Osteocyte (in vitro differentiated cells): ENCODE measurements at regions not wholly inside any gene's neighbourhood (a gene's known extent, or its start where the extent isn't known, plus 50 kb on each side); places are given as distances from the start of the nearest gene placed in this dataset.

ENCODE experiments used
- DNase-seq: peaks from one replicate; pipeline ENCODE4 v3.0.0; 2021; ENCODE audit warnings: mixed read lengths; ENCODE audit not compliant: unreplicated experiment; ENCODE audit errors: extremely low spot score
- H3K27ac Mint-ChIP-seq: one replicate; pipeline ENCODE4 v1.8.0; 2021; ENCODE audit warnings: mild to moderate bottlenecking, mixed read lengths; ENCODE audit not compliant: unreplicated experiment
- H3K27me3 Mint-ChIP-seq: one replicate; pipeline ENCODE4 v1.8.0; 2021; ENCODE audit warnings: mixed read lengths; ENCODE audit not compliant: unreplicated experiment
- H3K36me3 Mint-ChIP-seq: one replicate; pipeline ENCODE4 v1.8.0; 2021; ENCODE audit warnings: mixed read lengths; ENCODE audit not compliant: unreplicated experiment
- H3K4me1 Mint-ChIP-seq: one replicate; pipeline ENCODE4 v1.8.0; 2021; ENCODE audit warnings: mixed read lengths; ENCODE audit not compliant: unreplicated experiment
- H3K4me3 Mint-ChIP-seq: one replicate; pipeline ENCODE4 v1.8.0; 2021; ENCODE audit warnings: mild to moderate bottlenecking, moderate library complexity, mixed read lengths; ENCODE audit not compliant: unreplicated experiment
- H3K9me3 Mint-ChIP-seq: one replicate; pipeline ENCODE4 v1.8.0; 2021; ENCODE audit warnings: mixed read lengths; ENCODE audit not compliant: unreplicated experiment
- TF ChIP-seq, protein P1 (sequence below): fragments of 200-600 bp; sonication (generic); IDR thresholded peaks from 2 replicates; pipeline ENCODE4 v1.5.0; 2021; ENCODE audit warnings: antibody characterized with exemption, mild to moderate bottlenecking, moderate library complexity

- Mint-ChIP-seq H3K4me1 (peaks cover 8% of the 10 kb centered on the region), H3K27ac (no peak overlapping the region), H3K4me3 (no peak overlapping the region), H3K27me3 (no peaks in the 10 kb centered on the region), H3K9me3 (no peaks in the 10 kb centered on the region), H3K36me3 (no peaks in the 10 kb centered on the region)
- TF ChIP-seq, protein P1, sequence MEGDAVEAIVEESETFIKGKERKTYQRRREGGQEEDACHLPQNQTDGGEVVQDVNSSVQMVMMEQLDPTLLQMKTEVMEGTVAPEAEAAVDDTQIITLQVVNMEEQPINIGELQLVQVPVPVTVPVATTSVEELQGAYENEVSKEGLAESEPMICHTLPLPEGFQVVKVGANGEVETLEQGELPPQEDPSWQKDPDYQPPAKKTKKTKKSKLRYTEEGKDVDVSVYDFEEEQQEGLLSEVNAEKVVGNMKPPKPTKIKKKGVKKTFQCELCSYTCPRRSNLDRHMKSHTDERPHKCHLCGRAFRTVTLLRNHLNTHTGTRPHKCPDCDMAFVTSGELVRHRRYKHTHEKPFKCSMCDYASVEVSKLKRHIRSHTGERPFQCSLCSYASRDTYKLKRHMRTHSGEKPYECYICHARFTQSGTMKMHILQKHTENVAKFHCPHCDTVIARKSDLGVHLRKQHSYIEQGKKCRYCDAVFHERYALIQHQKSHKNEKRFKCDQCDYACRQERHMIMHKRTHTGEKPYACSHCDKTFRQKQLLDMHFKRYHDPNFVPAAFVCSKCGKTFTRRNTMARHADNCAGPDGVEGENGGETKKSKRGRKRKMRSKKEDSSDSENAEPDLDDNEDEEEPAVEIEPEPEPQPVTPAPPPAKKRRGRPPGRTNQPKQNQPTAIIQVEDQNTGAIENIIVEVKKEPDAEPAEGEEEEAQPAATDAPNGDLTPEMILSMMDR: no peak
- DNase-seq: no peak
Measured at GRCh38 chr15:101565377-101565776, 75.9 kb upstream of the PCSK6 start.

DNA sequence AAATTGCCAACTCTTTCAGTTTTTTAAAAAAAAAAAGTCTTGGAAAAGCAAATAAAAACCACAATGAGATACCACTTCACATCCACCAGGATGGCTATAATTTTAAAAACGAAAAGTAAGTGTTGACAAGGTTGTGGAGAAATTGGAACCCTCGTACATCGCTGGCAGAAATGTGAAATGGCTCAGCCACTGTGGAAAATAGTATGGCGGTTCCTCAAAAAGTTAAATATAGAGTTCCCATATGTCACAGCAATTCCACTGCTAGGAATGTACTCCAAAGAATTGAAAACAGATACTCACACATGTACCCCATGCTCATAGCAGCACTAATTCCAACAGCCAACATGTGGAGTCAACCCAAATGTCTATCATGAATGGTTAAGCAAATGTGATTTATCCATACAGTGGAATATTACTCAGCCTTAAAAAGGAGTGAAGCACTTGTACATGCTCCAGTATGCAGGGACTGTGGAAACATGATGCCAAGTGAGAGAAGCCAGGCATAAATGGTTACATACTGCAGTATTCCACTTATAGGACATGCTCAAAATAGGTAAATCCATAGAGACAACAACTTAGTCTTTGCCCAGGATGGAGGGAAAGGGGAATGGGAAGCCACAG, 73.8 kb upstream of the PCSK6 start:
- no peak for DNase-seq
- TF ChIP-seq, protein P1: no peak
- Mint-ChIP-seq H3K27me3 (peaks cover 12% of the 10 kb centered on the region), H3K9me3 (no peaks in the 10 kb centered on the region), H3K36me3 (no peaks in the 10 kb centered on the region), H3K4me1 (peaks cover 2% of the 10 kb centered on the region), H3K27ac (no peak overlapping the region), H3K4me3 (no peak overlapping the region)

DNA sequence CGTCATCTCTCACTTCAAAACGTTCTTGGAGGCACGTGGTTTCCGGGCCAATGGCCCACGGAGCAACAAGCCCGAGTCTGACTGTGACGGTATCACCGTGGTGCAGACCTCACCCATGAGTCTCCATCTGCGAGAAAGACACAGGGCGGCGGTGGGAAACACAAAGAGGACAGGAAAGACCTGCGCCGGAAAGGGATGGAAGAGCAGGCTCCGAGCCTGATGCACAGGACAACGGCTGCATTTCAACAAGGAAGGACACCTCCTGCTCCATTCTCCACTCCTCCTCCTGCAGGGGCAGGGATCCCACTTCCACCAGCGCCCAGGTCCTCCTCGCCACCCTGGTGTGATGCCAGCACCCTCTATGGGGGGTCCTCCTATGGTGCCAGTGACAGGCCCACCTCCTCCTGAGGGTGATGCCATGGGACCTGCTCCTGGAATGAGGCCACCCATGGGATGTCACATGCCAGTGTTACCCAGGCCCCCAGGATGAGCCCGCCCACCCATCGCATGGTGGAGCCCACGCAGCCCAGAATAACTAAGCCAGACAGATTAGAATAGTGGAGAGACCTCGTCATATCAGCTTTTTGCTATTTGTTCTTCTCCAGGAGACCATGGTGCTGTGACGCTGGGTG, 73.0 kb upstream of the PCSK6 start:
- DNase-seq: no peak
- H3K27me3 Mint-ChIP-seq: peaks cover 12% of the 10 kb centered on the region
- no peaks in the 10 kb centered on the region for H3K36me3 Mint-ChIP-seq
- H3K27ac Mint-ChIP-seq: no peak overlapping the region
- H3K4me3 Mint-ChIP-seq: no peak overlapping the region
- no peaks in the 10 kb centered on the region for H3K4me1 Mint-ChIP-seq
- no peaks in the 10 kb centered on the region for H3K9me3 Mint-ChIP-seq
- TF ChIP-seq, protein P1: no peak

GRCh38 chr15:101561584-101561906, 72.0 kb upstream of the PCSK6 start:
- TF ChIP-seq, protein P1: no peak
- Mint-ChIP-seq H3K9me3 (no peaks in the 10 kb centered on the region), H3K4me3 (no peak overlapping the region), H3K27me3 (peaks cover 12% of the 10 kb centered on the region), H3K4me1 (no peaks in the 10 kb centered on the region), H3K36me3 (no peaks in the 10 kb centered on the region), H3K27ac (no peak overlapping the region)
- DNase-seq: no peak

- no peaks in the 10 kb centered on the region for H3K9me3 Mint-ChIP-seq
- TF ChIP-seq, protein P1: no peak
- no peak overlapping the region for H3K27ac Mint-ChIP-seq
Measured at GRCh38 chr15:101560722-101561583, 71.4 kb upstream of the PCSK6 start.

More at GRCh38 chr15:101560722-101561583, 71.4 kb upstream of the PCSK6 start:
- H3K4me1 Mint-ChIP-seq: no peaks in the 10 kb centered on the region
- DNase-seq: no peak
- peaks cover 12% of the 10 kb centered on the region for H3K27me3 Mint-ChIP-seq
- H3K36me3 Mint-ChIP-seq: no peaks in the 10 kb centered on the region
- no peak overlapping the region for H3K4me3 Mint-ChIP-seq
